ENCODE measurements at regions not wholly inside any gene's neighbourhood (a gene's known extent, or its start where the extent isn't known, plus 50 kb on each side); places are given as distances from the start of the nearest gene placed in this dataset.

GRCh38 chr18:27449104-27449503 is 264.0 kb upstream of the CHST9 start:
- Histone ChIP-seq H3K4me3 (ENCODE audit: low read depth in 1 of 3, low read length in 3 of 3) (no peak overlapping the region), H3K9me3 (ENCODE audit: control insufficient read depth in 2 of 2, insufficient read depth in 1 of 2, low read depth in 1 of 2, low read length in 1 of 2) (peaks cover 0 to 6% of the 10 kb centered on the region in 2 donors), H3K27me3 (ENCODE audit: control insufficient read depth in 3 of 3, insufficient read depth in 3 of 3, low read length in 3 of 3) (no peaks in the 10 kb centered on the region), H3K36me3 (ENCODE audit: control insufficient read depth in 3 of 3, insufficient read depth in 2 of 3, low read depth in 1 of 3, low read length in 3 of 3) (no peaks in the 10 kb centered on the region), H3K27ac (ENCODE audit: low read depth in 1 of 3, low read length in 2 of 3) (no peak overlapping the region), H3K4me1 (ENCODE audit: control insufficient read depth in 3 of 3, insufficient read depth in 2 of 3, low read depth in 1 of 3, low read length in 2 of 3) (no peaks in the 10 kb centered on the region)
- DNase-seq: no peak
- no peak for FAIRE-seq
- WGBS, 3 donors: 67 to 84% (median 74%) methylated on average over 7 of the region's 7 CpGs

- WGBS, 3 donors: 11 to 53% (median 28%) methylated on average over 2 of the region's 2 CpGs
- Histone ChIP-seq H3K4me1 (ENCODE audit: control insufficient read depth in 3 of 3, insufficient read depth in 2 of 3, low read depth in 1 of 3, low read length in 2 of 3) (no peaks in the 10 kb centered on the region), H3K27ac (ENCODE audit: low read depth in 1 of 3, low read length in 2 of 3) (no peak overlapping the region), H3K36me3 (ENCODE audit: control insufficient read depth in 3 of 3, insufficient read depth in 2 of 3, low read depth in 1 of 3, low read length in 3 of 3) (no peaks in the 10 kb centered on the region), H3K4me3 (ENCODE audit: low read depth in 1 of 3, low read length in 3 of 3) (no peak overlapping the region), H3K27me3 (ENCODE audit: control insufficient read depth in 3 of 3, insufficient read depth in 3 of 3, low read length in 3 of 3) (no peaks in the 10 kb centered on the region), H3K9me3 (ENCODE audit: control insufficient read depth in 2 of 2, insufficient read depth in 1 of 2, low read depth in 1 of 2, low read length in 1 of 2) (peaks cover 0 to 2% of the 10 kb centered on the region in 2 donors)
- no peak for FAIRE-seq
- DNase-seq: peak; percentile 31 to 52
Measured at GRCh38 chr18:27447930-27448329, 262.8 kb upstream of the CHST9 start.

- H3K27ac ChIP-seq (ENCODE audit: low read depth in 1 of 3, low read length in 2 of 3): no peak overlapping the region
- H3K9me3 ChIP-seq (ENCODE audit: control insufficient read depth in 2 of 2, insufficient read depth in 1 of 2, low read depth in 1 of 2, low read length in 1 of 2): peaks cover 0 to 2% of the 10 kb centered on the region in 2 donors
- FAIRE-seq (no peak), DNase-seq (peak; percentile 3 to 13)
- H3K36me3 ChIP-seq (ENCODE audit: control insufficient read depth in 3 of 3, insufficient read depth in 2 of 3, low read depth in 1 of 3, low read length in 3 of 3): no peaks in the 10 kb centered on the region
- H3K4me3 ChIP-seq (ENCODE audit: low read depth in 1 of 3, low read length in 3 of 3): no peak overlapping the region
- no peaks in the 10 kb centered on the region for H3K4me1 ChIP-seq (ENCODE audit: control insufficient read depth in 3 of 3, insufficient read depth in 2 of 3, low read depth in 1 of 3, low read length in 2 of 3)
- whole genome bisulfite sequencing, 3 donors: 46 to 54% (median 52%) methylated on average over 5 of the region's 5 CpGs
- no peaks in the 10 kb centered on the region for H3K27me3 ChIP-seq (ENCODE audit: control insufficient read depth in 3 of 3, insufficient read depth in 3 of 3, low read length in 3 of 3)
Measured at GRCh38 chr18:27447451-27447881, 262.4 kb upstream of the CHST9 start.

DNA sequence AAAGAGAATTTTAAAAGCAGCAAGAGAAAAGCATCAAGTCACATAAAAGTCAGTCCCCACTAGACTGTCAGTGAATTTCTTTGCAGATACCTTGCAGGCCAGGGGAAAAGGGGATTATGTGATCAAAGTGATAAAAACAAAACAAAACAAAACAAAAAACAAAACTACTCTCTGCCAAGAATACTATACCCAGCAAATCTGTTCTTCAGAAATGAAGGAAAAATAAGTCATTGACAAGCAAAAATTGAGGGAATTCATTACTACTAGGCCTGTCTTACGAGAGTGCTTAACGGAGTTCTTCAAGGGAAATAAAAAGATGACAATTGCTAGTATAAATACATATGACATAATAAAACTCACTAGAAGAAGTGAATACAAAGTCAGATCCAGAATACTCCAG is 245.5 kb upstream of the CHST9 start:
- Histone ChIP-seq H3K36me3 (ENCODE audit: control insufficient read depth in 3 of 3, insufficient read depth in 2 of 3, low read depth in 1 of 3, low read length in 3 of 3) (no peaks in the 10 kb centered on the region), H3K9me3 (ENCODE audit: control insufficient read depth in 2 of 2, insufficient read depth in 1 of 2, low read depth in 1 of 2, low read length in 1 of 2) (no peaks in the 10 kb centered on the region), H3K27me3 (ENCODE audit: control insufficient read depth in 3 of 3, insufficient read depth in 3 of 3, low read length in 3 of 3) (no peaks in the 10 kb centered on the region), H3K4me3 (ENCODE audit: low read depth in 1 of 3, low read length in 3 of 3) (no peak overlapping the region), H3K4me1 (ENCODE audit: control insufficient read depth in 3 of 3, insufficient read depth in 2 of 3, low read depth in 1 of 3, low read length in 2 of 3) (no peaks in the 10 kb centered on the region), H3K27ac (ENCODE audit: low read depth in 1 of 3, low read length in 2 of 3) (no peak overlapping the region)
- DNase-seq (no peak), FAIRE-seq (no peak)
- 89 to 95% (median 92%) methylated on average over 2 of the region's 2 CpGs for WGBS, 3 donors

DNA sequence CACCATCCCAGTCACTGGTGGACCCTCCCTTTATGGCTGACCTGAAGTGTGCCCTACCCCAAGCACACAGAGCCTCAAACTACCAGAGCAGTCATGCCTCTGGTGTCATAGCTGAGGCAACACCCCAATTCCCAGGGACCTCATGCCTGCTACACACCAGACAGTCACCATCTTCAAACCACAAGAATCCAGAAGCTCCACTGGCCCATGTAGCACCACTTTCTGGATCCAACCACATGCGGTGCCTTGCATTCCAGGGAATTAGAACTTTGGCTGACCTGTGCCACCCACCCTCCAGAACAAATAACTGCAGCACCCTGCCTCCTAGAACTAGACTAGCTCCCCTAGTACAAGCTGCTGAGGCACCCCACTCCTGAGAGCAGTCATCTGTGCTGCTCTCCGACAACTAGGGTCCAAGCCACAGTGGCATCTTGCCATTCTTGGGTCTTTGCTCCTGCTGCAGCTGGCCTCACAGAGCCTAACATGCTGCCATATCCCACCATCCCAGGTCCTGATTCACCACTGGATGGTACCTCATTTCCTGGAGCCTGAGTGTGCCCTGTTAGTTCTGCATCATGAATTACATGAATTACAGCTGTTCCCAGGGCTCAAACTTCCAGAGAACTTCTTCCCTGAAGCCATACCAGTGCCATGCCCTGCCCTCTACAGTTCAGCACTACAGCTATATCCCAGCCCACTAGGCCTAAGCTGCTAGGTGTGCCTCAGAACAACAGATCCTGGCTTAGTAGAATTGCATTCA is 243.8 kb upstream of the CHST9 start:
- no peaks in the 10 kb centered on the region for H3K9me3 ChIP-seq (ENCODE audit: control insufficient read depth in 2 of 2, insufficient read depth in 1 of 2, low read depth in 1 of 2, low read length in 1 of 2)
- no peak overlapping the region for H3K4me3 ChIP-seq (ENCODE audit: low read depth in 1 of 3, low read length in 3 of 3)
- DNase-seq: no peak
- H3K27ac ChIP-seq (ENCODE audit: low read depth in 1 of 3, low read length in 2 of 3): no peak overlapping the region
- H3K27me3 ChIP-seq (ENCODE audit: control insufficient read depth in 3 of 3, insufficient read depth in 3 of 3, low read length in 3 of 3): no peaks in the 10 kb centered on the region
- WGBS, 3 donors: 87 to 91% (median 88%) methylated on average over 2 of the region's 2 CpGs
- no peaks in the 10 kb centered on the region for H3K36me3 ChIP-seq (ENCODE audit: control insufficient read depth in 3 of 3, insufficient read depth in 2 of 3, low read depth in 1 of 3, low read length in 3 of 3)
- no peak for FAIRE-seq
- H3K4me1 ChIP-seq (ENCODE audit: control insufficient read depth in 3 of 3, insufficient read depth in 2 of 3, low read depth in 1 of 3, low read length in 2 of 3): no peaks in the 10 kb centered on the region

GRCh38 chr18:27428120-27428519 is 243.0 kb upstream of the CHST9 start:
- Histone ChIP-seq H3K27me3 (ENCODE audit: control insufficient read depth in 3 of 3, insufficient read depth in 3 of 3, low read length in 3 of 3) (no peaks in the 10 kb centered on the region), H3K4me3 (ENCODE audit: low read depth in 1 of 3, low read length in 3 of 3) (no peak overlapping the region), H3K9me3 (ENCODE audit: control insufficient read depth in 2 of 2, insufficient read depth in 1 of 2, low read depth in 1 of 2, low read length in 1 of 2) (no peaks in the 10 kb centered on the region), H3K27ac (ENCODE audit: low read depth in 1 of 3, low read length in 2 of 3) (no peak overlapping the region), H3K4me1 (ENCODE audit: control insufficient read depth in 3 of 3, insufficient read depth in 2 of 3, low read depth in 1 of 3, low read length in 2 of 3) (no peaks in the 10 kb centered on the region), H3K36me3 (ENCODE audit: control insufficient read depth in 3 of 3, insufficient read depth in 2 of 3, low read depth in 1 of 3, low read length in 3 of 3) (no peaks in the 10 kb centered on the region)
- 83 to 94% (median 83%) methylated on average over 2 of the region's 2 CpGs for WGBS, 3 donors
- no peak for DNase-seq
- FAIRE-seq: no peak

DNA sequence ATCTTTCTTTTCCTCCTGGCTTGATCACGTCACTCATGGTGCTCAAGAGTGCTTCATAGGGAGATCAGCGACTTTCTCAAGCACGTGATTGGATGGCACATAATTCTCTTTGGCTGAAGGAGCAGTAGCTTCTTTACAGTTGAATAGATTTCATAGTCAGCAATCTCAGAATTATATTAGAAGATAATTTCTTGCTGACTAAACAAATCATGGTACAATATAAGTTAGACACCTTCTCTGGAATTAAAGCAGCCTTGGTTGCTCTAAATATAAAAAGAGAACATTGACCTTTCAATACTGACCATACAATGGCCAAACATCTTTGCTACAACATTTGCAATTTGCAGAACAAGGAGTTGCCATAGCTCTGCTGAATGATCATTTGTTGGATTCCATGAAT is 238.5 kb upstream of the CHST9 start:
- no peak for DNase-seq
- Histone ChIP-seq H3K36me3 (ENCODE audit: control insufficient read depth in 3 of 3, insufficient read depth in 2 of 3, low read depth in 1 of 3, low read length in 3 of 3) (no peaks in the 10 kb centered on the region), H3K27me3 (ENCODE audit: control insufficient read depth in 3 of 3, insufficient read depth in 3 of 3, low read length in 3 of 3) (no peaks in the 10 kb centered on the region), H3K4me1 (ENCODE audit: control insufficient read depth in 3 of 3, insufficient read depth in 2 of 3, low read depth in 1 of 3, low read length in 2 of 3) (no peaks in the 10 kb centered on the region), H3K9me3 (ENCODE audit: control insufficient read depth in 2 of 2, insufficient read depth in 1 of 2, low read depth in 1 of 2, low read length in 1 of 2) (no peaks in the 10 kb centered on the region), H3K27ac (ENCODE audit: low read depth in 1 of 3, low read length in 2 of 3) (no peak overlapping the region), H3K4me3 (ENCODE audit: low read depth in 1 of 3, low read length in 3 of 3) (no peak overlapping the region)
- WGBS, 3 donors: 84 to 87% (median 86%) methylated on average over 3 of the region's 3 CpGs
- no peak for FAIRE-seq

- FAIRE-seq (no peak), DNase-seq (no peak)
- Histone ChIP-seq H3K4me3 (ENCODE audit: low read depth in 1 of 3, low read length in 3 of 3) (no peak overlapping the region), H3K4me1 (ENCODE audit: control insufficient read depth in 3 of 3, insufficient read depth in 2 of 3, low read depth in 1 of 3, low read length in 2 of 3) (no peaks in the 10 kb centered on the region), H3K9me3 (ENCODE audit: control insufficient read depth in 2 of 2, insufficient read depth in 1 of 2, low read depth in 1 of 2, low read length in 1 of 2) (no peaks in the 10 kb centered on the region), H3K36me3 (ENCODE audit: control insufficient read depth in 3 of 3, insufficient read depth in 2 of 3, low read depth in 1 of 3, low read length in 3 of 3) (no peaks in the 10 kb centered on the region), H3K27me3 (ENCODE audit: control insufficient read depth in 3 of 3, insufficient read depth in 3 of 3, low read length in 3 of 3) (no peaks in the 10 kb centered on the region), H3K27ac (ENCODE audit: low read depth in 1 of 3, low read length in 2 of 3) (no peak overlapping the region)
- 70 to 86% (median 83%) methylated on average over 2 of the region's 2 CpGs for WGBS, 3 donors
Measured at GRCh38 chr18:27419646-27420045, 234.5 kb upstream of the CHST9 start.

DNA sequence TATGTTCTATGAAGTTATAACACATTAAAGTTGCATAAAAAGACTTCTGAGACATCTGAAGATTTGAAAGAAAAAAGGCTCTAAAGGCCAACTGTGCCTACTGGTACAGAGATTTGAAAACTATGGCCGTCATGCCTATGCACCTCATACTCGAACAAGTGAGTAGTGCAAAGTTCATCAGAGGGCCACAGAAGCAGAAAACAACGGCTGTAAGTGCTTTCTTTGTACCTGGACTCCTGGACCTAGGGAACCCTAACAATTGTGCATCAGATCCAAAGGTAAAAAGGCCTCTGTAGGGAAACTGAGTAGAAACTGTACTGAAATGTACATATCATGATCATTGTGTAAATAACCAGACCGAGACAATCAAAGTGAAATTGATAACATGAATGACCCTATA is 230.4 kb upstream of the CHST9 start:
- 7 to 54% (median 24%) methylated on average over 4 of the region's 4 CpGs for WGBS, 3 donors
- H3K27me3 ChIP-seq (ENCODE audit: control insufficient read depth in 3 of 3, insufficient read depth in 3 of 3, low read length in 3 of 3): no peaks in the 10 kb centered on the region
- DNase-seq: peak; percentile 9 to 55
- H3K4me1 ChIP-seq (ENCODE audit: control insufficient read depth in 3 of 3, insufficient read depth in 2 of 3, low read depth in 1 of 3, low read length in 2 of 3): no peaks in the 10 kb centered on the region
- no peak overlapping the region for H3K4me3 ChIP-seq (ENCODE audit: low read depth in 1 of 3, low read length in 3 of 3)
- no peaks in the 10 kb centered on the region for H3K36me3 ChIP-seq (ENCODE audit: control insufficient read depth in 3 of 3, insufficient read depth in 2 of 3, low read depth in 1 of 3, low read length in 3 of 3)
- H3K9me3 ChIP-seq (ENCODE audit: control insufficient read depth in 2 of 2, insufficient read depth in 1 of 2, low read depth in 1 of 2, low read length in 1 of 2): no peaks in the 10 kb centered on the region
- no peak overlapping the region for H3K27ac ChIP-seq (ENCODE audit: low read depth in 1 of 3, low read length in 2 of 3)
- no peak for FAIRE-seq

Measured in small intestine (tissue), 7 donors.